Activated naive CD4-positive, alpha-beta T cell (primary cell): ENCODE measurements at regions not wholly inside any gene's neighbourhood (a gene's known extent, or its start where the extent isn't known, plus 50 kb on each side); places are given as distances from the start of the nearest gene placed in this dataset.

Source experiments
- DNase-seq, 4 experiments: peaks; one replicate each; lab custom pipeline; 2025; lab: John Stamatoyannopoulos, UW

DNA sequence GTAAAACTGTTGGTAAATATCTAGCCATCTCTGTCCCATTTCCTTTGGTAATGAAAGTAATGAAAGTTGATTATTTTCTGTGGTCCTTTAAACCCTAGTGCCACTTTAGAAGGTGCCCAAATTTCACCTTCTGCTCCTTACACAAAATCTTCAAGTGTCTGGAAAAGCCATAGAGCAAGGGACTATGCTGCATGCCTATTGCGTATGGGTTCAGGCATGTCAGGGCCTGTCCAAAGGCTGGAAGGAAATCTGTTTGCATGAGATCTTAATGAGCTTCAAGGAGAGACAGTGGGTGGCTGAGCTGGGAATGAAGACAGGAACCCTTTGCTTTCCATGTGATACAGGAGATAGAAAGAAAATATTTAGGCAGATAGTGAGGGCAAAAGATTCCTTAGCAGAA is 66.6 kb upstream of the CCN6 start:
- DNase-seq = no peak

DNA sequence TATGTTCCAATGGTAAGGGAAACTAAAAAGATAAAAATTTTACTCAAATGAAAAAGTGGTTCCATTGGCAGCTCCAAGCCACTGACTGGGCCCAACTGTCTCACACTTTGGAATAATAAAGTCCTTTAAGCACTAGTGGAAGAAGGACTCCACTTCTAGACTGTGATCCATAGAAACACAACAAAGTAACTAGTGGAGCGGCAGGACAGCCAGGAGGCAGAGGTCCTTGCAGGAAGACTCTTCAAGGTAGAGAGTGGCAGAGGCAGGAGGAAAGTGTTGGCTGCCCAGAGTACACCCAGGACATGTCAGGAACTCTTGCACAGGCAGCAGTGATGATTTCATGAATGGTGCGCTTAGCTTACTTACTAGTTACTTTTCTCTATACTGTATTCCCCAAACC is 65.0 kb upstream of the CCN6 start:
- no peak for DNase-seq

DNA sequence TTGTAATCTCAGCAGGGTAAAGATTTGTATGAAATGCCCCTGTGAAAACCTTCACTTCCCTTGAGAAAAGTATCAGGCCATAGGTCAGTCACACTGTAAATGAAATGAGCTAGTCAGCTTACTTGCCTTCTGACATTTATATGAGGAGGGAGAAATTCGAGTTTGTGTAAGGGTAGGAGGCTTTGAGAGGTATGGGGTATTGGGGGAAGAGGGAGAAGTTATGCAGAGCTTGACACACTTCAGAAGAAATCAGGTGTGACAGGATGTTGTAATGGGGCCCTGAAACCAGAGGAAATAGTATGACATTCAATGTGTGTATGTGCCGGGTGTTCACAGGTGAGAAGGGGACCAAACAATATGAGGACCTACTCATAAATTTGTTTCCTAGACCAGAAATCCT is 64.2 kb upstream of the CCN6 start:
- DNase-seq = no peak

DNA sequence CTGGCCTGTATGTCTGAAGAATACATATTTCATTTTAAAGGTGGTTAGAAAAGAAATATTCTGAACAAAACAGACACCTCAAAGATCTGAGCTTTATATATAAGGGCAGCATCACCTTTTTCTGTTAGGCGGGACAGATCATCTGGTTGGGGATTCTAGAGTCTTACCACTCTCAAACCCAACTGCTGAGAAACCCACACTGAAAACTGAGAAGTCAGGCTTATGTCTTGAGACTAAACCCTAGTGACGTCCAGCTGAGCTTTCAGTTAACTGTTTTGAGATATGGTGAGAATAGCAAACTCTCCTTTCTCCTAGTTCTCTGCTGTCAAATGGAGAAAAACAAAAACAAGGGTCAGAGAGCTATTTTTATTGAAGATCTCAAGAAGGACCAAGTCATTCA is 63.7 kb upstream of the CCN6 start:
- no peak for DNase-seq

DNA sequence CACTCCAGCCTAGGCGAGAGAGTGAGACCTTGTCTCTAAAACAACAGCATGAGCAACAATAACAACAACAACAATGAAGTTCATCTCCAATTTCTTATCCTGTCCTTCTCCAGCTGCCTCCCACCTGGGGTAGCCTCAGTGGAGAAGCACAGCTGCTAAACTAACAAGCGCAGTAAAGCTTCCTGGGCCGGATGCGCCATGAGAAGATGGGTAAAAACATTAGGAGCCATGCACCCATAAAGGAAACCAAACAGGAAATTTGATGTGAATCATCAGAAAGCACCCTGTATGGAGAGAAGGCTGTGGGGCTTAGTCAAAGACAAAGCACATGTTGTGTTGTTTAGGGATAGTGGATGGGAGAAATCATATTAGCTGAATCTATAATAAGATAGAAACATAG is 61.1 kb upstream of the CCN6 start:
- DNase-seq = peak in 1 of 4 experiments; percentile 35

DNA sequence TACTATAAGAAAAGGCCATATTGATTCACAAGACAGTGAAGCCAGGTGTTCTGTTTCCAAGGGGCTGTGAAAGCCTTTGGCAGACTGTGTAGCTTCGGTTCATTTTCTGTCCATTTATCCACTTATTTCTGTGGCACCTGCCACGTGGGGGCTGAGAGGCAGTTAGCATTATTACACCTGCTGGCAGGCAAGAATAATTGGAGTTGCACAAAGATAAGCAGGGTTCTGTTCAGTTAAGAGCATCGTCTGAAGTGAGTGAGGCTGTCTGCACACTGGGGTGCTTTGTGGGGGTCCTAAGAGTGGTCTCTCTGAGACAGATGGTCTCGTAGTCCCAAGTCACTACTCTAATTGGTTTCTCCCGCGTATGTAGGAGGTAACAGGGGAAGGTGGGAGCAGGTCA is 60.6 kb upstream of the CCN6 start:
- no peak for DNase-seq

DNA sequence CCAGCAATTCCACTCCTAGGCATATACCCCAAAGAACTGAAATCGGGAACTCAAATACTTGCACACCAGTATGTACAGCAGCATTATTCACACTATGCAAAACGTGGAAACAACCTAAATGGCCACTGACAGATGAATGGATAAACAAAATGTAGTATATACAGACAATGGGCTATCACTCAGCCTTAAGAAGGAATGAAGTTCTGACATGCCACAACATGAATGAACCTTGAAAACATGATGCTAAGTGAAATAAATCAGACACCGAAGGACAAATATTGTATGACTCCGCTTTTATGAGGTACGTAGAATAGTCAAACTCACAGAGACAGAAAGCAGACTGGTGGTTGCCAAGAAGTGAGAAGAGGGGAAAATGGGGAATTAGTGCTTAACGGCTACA is 59.1 kb upstream of the CCN6 start:
- DNase-seq = no peak

DNA sequence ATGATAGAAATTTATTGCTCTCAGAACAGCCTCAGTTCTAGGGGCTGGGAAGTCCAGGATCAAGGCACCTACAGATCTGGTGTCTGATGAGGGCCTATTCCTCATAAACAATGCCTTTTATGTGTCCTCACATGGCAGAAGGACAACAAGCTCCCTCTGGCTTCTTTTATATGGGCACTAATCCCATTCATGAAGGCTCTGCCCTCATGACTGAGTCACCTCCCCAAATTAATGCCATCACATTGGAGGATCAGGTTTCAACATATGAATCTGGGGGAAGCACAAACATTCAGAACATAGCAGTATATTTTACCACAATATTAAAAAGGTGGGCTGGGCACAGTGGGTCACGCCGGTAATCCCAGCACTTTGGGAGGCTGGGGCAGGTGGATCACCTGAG is 58.5 kb upstream of the CCN6 start:
- DNase-seq = no peak

DNA sequence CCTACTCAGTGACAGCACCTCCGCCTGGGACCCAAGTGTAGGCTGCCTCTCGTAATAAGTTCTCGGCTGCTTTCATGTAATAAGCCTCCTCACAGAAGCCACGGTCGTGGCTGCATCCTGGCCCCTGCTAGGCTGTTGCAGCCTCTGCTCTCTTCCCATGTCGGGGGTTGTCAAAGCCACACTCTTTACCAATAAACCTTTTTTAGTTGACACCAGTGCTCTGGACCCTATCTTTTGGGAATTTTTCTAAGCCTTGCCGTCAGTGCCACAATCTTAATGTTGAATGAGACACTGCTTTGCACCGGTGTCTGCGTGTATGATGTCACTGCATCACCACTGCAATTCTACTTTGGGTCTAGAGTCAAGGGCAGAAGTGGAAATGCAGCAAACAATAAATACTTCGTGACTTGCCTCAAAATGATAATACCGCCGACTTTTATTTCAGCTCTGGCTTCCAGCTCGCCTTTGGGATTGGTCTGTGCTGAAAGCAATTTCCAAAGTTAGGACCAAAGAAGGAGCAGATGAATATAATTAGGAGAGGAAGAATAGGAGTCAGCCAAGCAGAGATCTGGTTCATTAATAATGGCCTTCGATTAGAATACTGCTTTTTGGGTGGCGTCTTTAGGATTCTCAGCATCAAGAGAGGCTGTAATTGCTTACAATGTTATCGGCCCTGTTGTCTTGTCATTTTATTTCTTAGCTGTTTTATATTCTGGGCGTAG is 57.6 kb upstream of the CCN6 start:
- DNase-seq = peak in 1 of 4 experiments; percentile 17

DNA sequence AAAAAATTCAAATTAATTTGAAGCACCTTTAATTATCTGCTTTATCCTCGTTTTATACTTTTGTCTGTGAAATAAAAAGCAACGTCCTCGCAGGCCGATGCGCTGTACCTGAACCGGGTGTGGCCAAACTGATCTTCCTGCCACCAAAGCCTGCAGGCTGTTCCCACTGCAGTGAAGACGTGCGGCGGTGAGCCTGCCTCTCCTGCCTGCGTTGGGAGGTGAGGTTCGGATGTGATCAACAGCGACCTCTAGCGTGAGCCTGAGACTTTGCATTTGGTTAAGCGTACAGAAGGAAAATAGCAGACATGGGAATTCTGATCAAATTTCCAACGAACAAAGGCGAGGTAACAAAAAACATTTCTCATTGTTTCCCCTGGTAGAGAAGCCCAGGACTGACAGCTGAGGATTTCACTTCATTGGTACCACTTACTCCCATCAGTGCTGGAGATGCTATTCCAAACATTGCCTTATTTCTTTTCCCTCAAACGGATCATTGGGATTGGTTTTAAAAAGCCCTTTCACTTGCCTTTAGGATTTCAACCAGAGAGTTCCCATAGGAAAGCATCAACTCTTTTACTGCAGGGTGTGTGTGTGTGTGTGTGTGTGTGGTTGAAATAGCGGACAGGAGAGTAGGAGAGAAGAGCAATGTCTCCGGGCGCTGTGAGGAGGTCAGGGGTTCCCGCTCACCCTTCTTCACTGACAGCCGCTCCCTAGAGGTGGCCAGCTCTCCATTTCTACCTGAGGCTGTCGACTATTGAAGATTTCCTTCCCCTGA is 56.6 kb upstream of the CCN6 start:
- peak; percentile 29 to 67 (median 37) for DNase-seq

DNA sequence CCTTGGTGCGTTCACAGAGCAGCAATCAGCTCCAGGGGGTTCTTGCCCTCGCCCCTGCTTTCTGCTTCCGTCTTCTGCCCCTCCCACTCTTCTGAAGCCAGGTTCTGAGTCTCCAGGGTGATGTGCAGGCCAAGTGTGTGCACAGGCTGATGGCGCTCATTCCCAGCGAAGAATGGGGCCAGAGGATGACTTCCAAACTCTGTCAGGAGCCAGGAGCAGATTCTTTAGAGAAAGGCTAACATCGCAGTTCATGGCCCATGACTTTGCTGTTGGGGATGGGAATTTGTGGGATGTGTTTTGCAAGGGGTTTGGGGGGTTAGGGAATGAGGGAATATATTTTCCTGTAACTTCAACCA is 56.1 kb upstream of the CCN6 start:
- no peak for DNase-seq

DNA sequence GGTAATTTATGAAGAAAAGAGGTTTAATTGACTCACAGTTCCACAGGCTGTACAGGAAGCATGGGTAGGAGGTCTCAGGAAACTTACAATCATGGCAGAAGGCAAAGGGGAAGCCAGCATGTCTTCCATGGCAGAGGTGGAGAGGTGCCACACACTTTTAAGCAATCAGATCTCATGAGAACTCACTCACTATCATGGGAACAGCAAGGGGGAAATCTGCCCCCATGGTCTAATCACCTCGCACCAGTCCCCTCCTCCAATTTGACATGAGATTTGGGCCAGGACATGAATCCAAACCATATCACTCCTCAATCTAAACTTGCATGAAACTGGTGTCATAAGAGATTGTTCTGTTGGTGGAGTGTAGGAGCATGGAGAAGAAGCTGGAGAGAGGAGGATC is 51.6 kb upstream of the CCN6 start:
- no peak for DNase-seq
